ENCODE measurements at regions not wholly inside any gene's neighbourhood (a gene's known extent, or its start where the extent isn't known, plus 50 kb on each side); places are given as distances from the start of the nearest gene placed in this dataset.

- TF ChIP-seq POLR2A (IDR thresholded peaks at IDR 0.05) = no peak
- no peak for TF ChIP-seq CTCF (IDR thresholded peaks at IDR 0.05)
Measured at GRCh38 chr1:188406636-188407035, 1577.9 kb downstream of the PLA2G4A start.

All from esophagus squamous epithelium (tissue), 4 donors.